Type B pancreatic cell (in vitro differentiated cells): ENCODE measurements at regions not wholly inside any gene's neighbourhood (a gene's known extent, or its start where the extent isn't known, plus 50 kb on each side); places are given as distances from the start of the nearest gene placed in this dataset.

Experiments
- DNase-seq: peaks from one replicate; pipeline ENCODE4 v3.0.0; 2021; ENCODE audit warnings: mixed read lengths; ENCODE audit not compliant: unreplicated experiment; ENCODE audit errors: extremely low spot score
- H3K27ac Mint-ChIP-seq: 2 replicates; pipeline ENCODE4 v1.8.0; 2021; ENCODE audit warnings: mild to moderate bottlenecking, mixed read lengths
- H3K27me3 Mint-ChIP-seq: 2 replicates; pipeline ENCODE4 v1.8.0; 2021; ENCODE audit warnings: mixed read lengths
- H3K36me3 Mint-ChIP-seq: 2 replicates; pipeline ENCODE4 v1.8.0; 2021; ENCODE audit warnings: mixed read lengths
- H3K4me1 Mint-ChIP-seq: one replicate; pipeline ENCODE4 v1.8.0; 2021; ENCODE audit warnings: mixed read lengths; ENCODE audit not compliant: unreplicated experiment
- H3K4me3 Mint-ChIP-seq: 2 replicates; pipeline ENCODE4 v1.8.0; 2021; ENCODE audit warnings: mild to moderate bottlenecking, mixed read lengths
- H3K9me3 Mint-ChIP-seq: 2 replicates; pipeline ENCODE4 v1.8.0; 2021; ENCODE audit warnings: mixed read lengths
- TF ChIP-seq, protein P1 (sequence below): fragments of 200-600 bp; sonication (generic); conservative IDR thresholded peaks from 2 replicates; pipeline ENCODE4 v1.5.0; 2021; ENCODE audit warnings: antibody characterized with exemption, mild to moderate bottlenecking

- TF ChIP-seq, protein P1, sequence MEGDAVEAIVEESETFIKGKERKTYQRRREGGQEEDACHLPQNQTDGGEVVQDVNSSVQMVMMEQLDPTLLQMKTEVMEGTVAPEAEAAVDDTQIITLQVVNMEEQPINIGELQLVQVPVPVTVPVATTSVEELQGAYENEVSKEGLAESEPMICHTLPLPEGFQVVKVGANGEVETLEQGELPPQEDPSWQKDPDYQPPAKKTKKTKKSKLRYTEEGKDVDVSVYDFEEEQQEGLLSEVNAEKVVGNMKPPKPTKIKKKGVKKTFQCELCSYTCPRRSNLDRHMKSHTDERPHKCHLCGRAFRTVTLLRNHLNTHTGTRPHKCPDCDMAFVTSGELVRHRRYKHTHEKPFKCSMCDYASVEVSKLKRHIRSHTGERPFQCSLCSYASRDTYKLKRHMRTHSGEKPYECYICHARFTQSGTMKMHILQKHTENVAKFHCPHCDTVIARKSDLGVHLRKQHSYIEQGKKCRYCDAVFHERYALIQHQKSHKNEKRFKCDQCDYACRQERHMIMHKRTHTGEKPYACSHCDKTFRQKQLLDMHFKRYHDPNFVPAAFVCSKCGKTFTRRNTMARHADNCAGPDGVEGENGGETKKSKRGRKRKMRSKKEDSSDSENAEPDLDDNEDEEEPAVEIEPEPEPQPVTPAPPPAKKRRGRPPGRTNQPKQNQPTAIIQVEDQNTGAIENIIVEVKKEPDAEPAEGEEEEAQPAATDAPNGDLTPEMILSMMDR: no peak
- Mint-ChIP-seq H3K4me3 (no peak overlapping the region), H3K4me1 (peaks cover 22% of the 10 kb centered on the region), H3K9me3 (peaks cover 4% of the 10 kb centered on the region), H3K27me3 (peaks cover 3% of the 10 kb centered on the region), H3K36me3 (no peaks in the 10 kb centered on the region), H3K27ac (no peak overlapping the region)
- no peak for DNase-seq
Measured at GRCh38 chr6:139832493-139833305, 458.3 kb upstream of the CITED2 start.

DNA sequence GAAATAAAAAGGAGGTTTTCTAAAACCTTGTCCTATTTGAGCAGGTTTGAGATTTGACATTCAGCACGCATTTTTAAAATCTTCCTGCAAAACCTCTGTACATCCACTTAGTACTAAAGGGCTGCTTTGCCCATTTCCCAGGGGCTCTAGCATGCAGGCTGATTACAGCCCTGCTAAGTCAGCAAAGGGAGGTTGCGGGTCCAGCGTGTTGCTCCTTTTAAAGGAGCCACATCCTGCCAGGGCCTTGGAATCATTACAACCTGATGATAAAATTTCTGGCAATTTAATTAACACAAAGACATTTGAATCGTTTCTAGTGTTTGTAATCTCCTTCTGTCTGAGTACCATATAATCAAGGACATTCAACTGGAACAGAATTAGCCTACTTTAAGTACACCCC, 455.1 kb upstream of the CITED2 start:
- H3K27ac Mint-ChIP-seq: no peak overlapping the region
- no peak overlapping the region for H3K4me3 Mint-ChIP-seq
- H3K36me3 Mint-ChIP-seq: no peaks in the 10 kb centered on the region
- H3K4me1 Mint-ChIP-seq: peaks cover 22% of the 10 kb centered on the region
- peaks cover 4% of the 10 kb centered on the region for H3K9me3 Mint-ChIP-seq
- no peak for DNase-seq
- H3K27me3 Mint-ChIP-seq: peaks cover 3% of the 10 kb centered on the region
- TF ChIP-seq, protein P1: no peak

- no peak for DNase-seq
- Mint-ChIP-seq H3K27ac (no peak overlapping the region), H3K4me1 (peaks cover 22% of the 10 kb centered on the region), H3K9me3 (peaks cover 4% of the 10 kb centered on the region), H3K36me3 (no peaks in the 10 kb centered on the region), H3K27me3 (peaks cover 3% of the 10 kb centered on the region), H3K4me3 (no peak overlapping the region)
- TF ChIP-seq, protein P1: no peak
Measured at GRCh38 chr6:139828751-139829519, 454.5 kb upstream of the CITED2 start.

- H3K36me3 Mint-ChIP-seq: no peaks in the 10 kb centered on the region
- TF ChIP-seq, protein P1: no peak
- DNase-seq: no peak
- H3K4me3 Mint-ChIP-seq: no peak overlapping the region
- no peaks in the 10 kb centered on the region for H3K9me3 Mint-ChIP-seq
- H3K4me1 Mint-ChIP-seq: peaks cover 28% of the 10 kb centered on the region
- no peaks in the 10 kb centered on the region for H3K27me3 Mint-ChIP-seq
- no peak overlapping the region for H3K27ac Mint-ChIP-seq
Measured at GRCh38 chr6:139825935-139826374, 451.5 kb upstream of the CITED2 start.

DNA sequence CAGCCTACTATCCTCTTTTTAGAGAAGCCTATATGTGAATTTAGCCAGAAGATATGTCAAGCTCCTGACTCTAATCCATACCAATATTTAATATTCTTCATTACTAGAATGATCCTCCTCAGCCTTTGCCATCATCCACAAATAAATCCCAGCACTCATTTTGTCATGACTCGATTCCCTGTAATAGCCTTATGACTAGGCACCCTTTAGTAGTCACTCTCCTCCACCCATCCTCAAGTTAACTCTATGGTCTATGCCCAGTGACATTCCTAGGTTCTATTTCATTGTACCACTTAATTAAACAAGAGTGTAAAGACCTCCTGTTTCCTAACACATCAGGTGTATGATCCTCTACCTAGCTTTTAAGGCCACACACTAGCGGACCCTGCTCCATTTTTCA, 450.4 kb upstream of the CITED2 start:
- H3K4me3 Mint-ChIP-seq: no peak overlapping the region
- no peak for DNase-seq
- H3K27me3 Mint-ChIP-seq: no peaks in the 10 kb centered on the region
- H3K9me3 Mint-ChIP-seq: no peaks in the 10 kb centered on the region
- TF ChIP-seq, protein P1: no peak
- no peak overlapping the region for H3K27ac Mint-ChIP-seq
- no peaks in the 10 kb centered on the region for H3K36me3 Mint-ChIP-seq
- peaks cover 27% of the 10 kb centered on the region for H3K4me1 Mint-ChIP-seq
